ENCODE measurements at regions not wholly inside any gene's neighbourhood (a gene's known extent, or its start where the extent isn't known, plus 50 kb on each side); places are given as distances from the start of the nearest gene placed in this dataset.

- TF ChIP-seq MAX (IDR thresholded peaks at IDR 0.05) (no peak), POLR2A (IDR thresholded peaks at IDR 0.05; ENCODE audit: control extremely low read depth in 1 of 2, low read depth in 2 of 2, low read length in 2 of 2) (no peak), EZH2 (IDR thresholded peaks at IDR 0.05; ENCODE audit: low read depth, low read length, severe bottlenecking) (no peak), RBBP5 (IDR thresholded peaks at IDR 0.05; ENCODE audit: borderline replicate concordance, low read depth, low read length) (no peak), HDAC6 (IDR thresholded peaks at IDR 0.05; ENCODE audit: low read depth, low read length) (no peak), GABPA (IDR thresholded peaks at IDR 0.05; ENCODE audit: borderline replicate concordance, insufficient read depth, low read length) (no peak), SUZ12 (IDR thresholded peaks at IDR 0.05; ENCODE audit: low read length) (no peak), CTCF (IDR thresholded peaks at IDR 0.05; ENCODE audit: control extremely low read depth in 1 of 3, insufficient read depth in 1 of 3, low read depth in 1 of 3, low read length in 3 of 3) (no peak)
These were observed 732.6 kb downstream of the KCNJ3 start for GRCh38 chr2:155431004-155431507.

Measured in H1 (cell line).